ENCODE measurements at regions not wholly inside any gene's neighbourhood (a gene's known extent, or its start where the extent isn't known, plus 50 kb on each side); places are given as distances from the start of the nearest gene placed in this dataset.
"Not testable (repeated sequence)": the region's sequence is repeated elsewhere in the genome, so short reads cannot be mapped to it uniquely, and the experiment has no call there.

- DNase-seq = no peak
Measured at GRCh38 chrX:37904833-37905232, 57.5 kb upstream of the DYNLT3 start.

GRCh38 chrX:37905436-37906147 lies 58.2 kb upstream of the DYNLT3 start:
- DNase-seq = peak; percentile 74

- DNase-seq = no peak
Measured at GRCh38 chrX:37906357-37906756, 59.0 kb upstream of the DYNLT3 start.

GRCh38 chrX:37910186-37910585 lies 62.8 kb upstream of the DYNLT3 start:
- no peak for DNase-seq

GRCh38 chrX:37912304-37912703 lies 64.9 kb upstream of the DYNLT3 start:
- peak; percentile 57 for DNase-seq

GRCh38 chrX:37912777-37913176 lies 65.4 kb upstream of the DYNLT3 start:
- DNase-seq = no peak

GRCh38 chrX:37918168-37918567 lies 70.8 kb upstream of the DYNLT3 start:
- DNase-seq = no peak

GRCh38 chrX:37918703-37919102 lies 71.3 kb upstream of the DYNLT3 start:
- DNase-seq = no peak

GRCh38 chrX:37921758-37922157 lies 74.4 kb upstream of the DYNLT3 start:
- peak; percentile 53 for DNase-seq

GRCh38 chrX:37922928-37923327 lies 75.6 kb upstream of the DYNLT3 start:
- no peak for DNase-seq

GRCh38 chrX:37925761-37926160 lies 78.4 kb upstream of the DYNLT3 start:
- not testable (repeated sequence) for DNase-seq

- peak; percentile 46 for DNase-seq
Measured at GRCh38 chrX:37926700-37927099, 79.3 kb upstream of the DYNLT3 start.

GRCh38 chrX:37942170-37942569 lies 64.2 kb upstream of the SYTL5 start:
- DNase-seq = no peak

GRCh38 chrX:37943554-37944344 lies 62.6 kb upstream of the SYTL5 start:
- no peak for DNase-seq

GRCh38 chrX:37946197-37946596 lies 60.2 kb upstream of the SYTL5 start:
- no peak for DNase-seq

- DNase-seq = no peak
Measured at GRCh38 chrX:37955273-37955672, 51.1 kb upstream of the SYTL5 start.

GRCh38 chrX:37956223-37956622 lies 50.1 kb upstream of the SYTL5 start:
- no peak for DNase-seq
